ENCODE measurements at regions not wholly inside any gene's neighbourhood (a gene's known extent, or its start where the extent isn't known, plus 50 kb on each side); places are given as distances from the start of the nearest gene placed in this dataset.

DNA sequence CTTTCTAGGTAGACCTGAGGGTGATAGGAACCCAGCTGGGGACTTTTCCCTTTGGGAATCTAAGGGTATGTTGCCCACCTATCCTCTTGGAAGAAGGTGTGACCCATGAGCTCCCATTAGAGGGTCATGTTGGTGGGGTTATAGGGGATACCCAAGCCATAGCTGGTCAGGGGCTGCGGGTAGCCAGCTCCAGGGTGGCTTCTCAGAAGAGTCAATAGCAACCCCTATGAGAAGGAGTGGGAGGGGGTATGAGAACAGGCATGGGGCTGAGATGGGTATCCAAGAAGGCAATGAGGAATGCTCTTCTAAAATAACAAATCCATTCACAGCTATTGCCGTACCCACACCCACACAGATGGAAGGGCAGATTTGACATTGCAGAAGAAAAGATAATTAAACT, 217.8 kb downstream of the UACA start:
- H3K27ac Mint-ChIP-seq: no peak overlapping the region
- TF ChIP-seq, protein P1, sequence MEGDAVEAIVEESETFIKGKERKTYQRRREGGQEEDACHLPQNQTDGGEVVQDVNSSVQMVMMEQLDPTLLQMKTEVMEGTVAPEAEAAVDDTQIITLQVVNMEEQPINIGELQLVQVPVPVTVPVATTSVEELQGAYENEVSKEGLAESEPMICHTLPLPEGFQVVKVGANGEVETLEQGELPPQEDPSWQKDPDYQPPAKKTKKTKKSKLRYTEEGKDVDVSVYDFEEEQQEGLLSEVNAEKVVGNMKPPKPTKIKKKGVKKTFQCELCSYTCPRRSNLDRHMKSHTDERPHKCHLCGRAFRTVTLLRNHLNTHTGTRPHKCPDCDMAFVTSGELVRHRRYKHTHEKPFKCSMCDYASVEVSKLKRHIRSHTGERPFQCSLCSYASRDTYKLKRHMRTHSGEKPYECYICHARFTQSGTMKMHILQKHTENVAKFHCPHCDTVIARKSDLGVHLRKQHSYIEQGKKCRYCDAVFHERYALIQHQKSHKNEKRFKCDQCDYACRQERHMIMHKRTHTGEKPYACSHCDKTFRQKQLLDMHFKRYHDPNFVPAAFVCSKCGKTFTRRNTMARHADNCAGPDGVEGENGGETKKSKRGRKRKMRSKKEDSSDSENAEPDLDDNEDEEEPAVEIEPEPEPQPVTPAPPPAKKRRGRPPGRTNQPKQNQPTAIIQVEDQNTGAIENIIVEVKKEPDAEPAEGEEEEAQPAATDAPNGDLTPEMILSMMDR (IDR thresholded peaks at IDR 0.05; ENCODE audit: unreplicated experiment): no peak
- no peaks in the 10 kb centered on the region for H3K4me1 Mint-ChIP-seq (ENCODE audit: low read depth)
- peaks cover 28% of the 10 kb centered on the region for H3K27me3 Mint-ChIP-seq
- no peaks in the 10 kb centered on the region for H3K9me3 Mint-ChIP-seq (ENCODE audit: low read depth)
- no peak for DNase-seq (ENCODE audit: low spot score, unreplicated experiment)
- no peak overlapping the region for H3K4me3 Mint-ChIP-seq (ENCODE audit: low read depth)
- no peaks in the 10 kb centered on the region for H3K36me3 Mint-ChIP-seq (ENCODE audit: insufficient read depth)

DNA sequence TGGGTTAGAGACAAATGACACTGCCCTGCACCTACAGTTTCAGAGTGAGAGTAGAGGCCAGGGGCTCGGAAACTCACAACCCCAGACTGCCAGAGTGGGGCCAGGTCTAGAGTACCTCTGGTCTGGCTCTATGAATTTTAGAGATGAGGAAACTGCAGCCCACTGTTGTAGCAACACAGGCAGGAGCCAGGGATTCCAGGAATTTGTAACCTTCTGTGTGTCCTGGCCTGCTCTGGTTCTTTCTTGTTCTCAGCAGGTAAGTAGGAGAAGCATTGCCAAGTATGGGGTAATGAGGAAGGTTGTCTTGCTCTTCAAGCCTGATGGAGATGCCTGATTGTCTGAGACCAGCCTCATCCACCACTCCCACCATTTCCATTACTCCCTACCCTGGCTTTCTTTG, 221.8 kb downstream of the UACA start:
- TF ChIP-seq, protein P1 (IDR thresholded peaks at IDR 0.05; ENCODE audit: unreplicated experiment): no peak
- Mint-ChIP-seq H3K27me3 (peaks cover 38% of the 10 kb centered on the region), H3K4me1 (ENCODE audit: low read depth) (peaks cover 4% of the 10 kb centered on the region), H3K4me3 (ENCODE audit: low read depth) (no peak overlapping the region), H3K27ac (no peak overlapping the region), H3K9me3 (ENCODE audit: low read depth) (no peaks in the 10 kb centered on the region), H3K36me3 (ENCODE audit: insufficient read depth) (no peaks in the 10 kb centered on the region)
- no peak for DNase-seq (ENCODE audit: low spot score, unreplicated experiment)

DNA sequence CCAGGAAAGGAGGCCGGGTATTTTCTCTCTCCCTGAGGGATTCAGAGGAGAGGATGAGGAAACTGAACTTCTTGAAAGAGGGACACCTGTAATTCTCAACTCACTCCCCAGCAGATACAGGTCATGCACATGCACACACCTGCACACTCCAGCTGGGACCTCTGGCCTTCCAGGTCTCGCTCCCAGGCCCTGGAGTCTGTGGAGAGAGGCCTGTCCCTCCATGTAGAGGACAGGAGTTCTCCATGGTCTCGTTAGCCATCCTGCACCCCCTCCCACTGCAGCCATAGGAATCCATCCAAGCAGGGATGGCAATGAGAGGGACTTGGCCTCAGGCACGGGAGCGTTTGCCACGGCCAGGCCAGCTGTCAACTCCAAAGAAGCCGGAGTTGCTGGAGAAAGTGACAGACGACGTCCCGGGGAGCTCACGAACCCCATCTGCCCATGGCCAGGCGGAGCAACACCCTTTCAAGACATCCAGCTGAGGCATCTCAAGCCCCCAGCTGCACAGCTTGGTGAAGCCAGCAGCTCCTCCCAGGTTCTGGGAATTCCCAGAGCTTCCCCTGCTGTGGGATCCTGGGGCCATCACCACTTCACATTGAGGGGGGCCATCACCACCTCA, 223.3 kb downstream of the UACA start:
- no peak overlapping the region for H3K27ac Mint-ChIP-seq
- no peaks in the 10 kb centered on the region for H3K36me3 Mint-ChIP-seq (ENCODE audit: insufficient read depth)
- H3K27me3 Mint-ChIP-seq: peaks cover 53% of the 10 kb centered on the region
- H3K9me3 Mint-ChIP-seq (ENCODE audit: low read depth): no peaks in the 10 kb centered on the region
- TF ChIP-seq, protein P1 (IDR thresholded peaks at IDR 0.05; ENCODE audit: unreplicated experiment): no peak
- DNase-seq (ENCODE audit: low spot score, unreplicated experiment): no peak
- H3K4me1 Mint-ChIP-seq (ENCODE audit: low read depth): peaks cover 4% of the 10 kb centered on the region
- H3K4me3 Mint-ChIP-seq (ENCODE audit: low read depth): no peak overlapping the region

DNA sequence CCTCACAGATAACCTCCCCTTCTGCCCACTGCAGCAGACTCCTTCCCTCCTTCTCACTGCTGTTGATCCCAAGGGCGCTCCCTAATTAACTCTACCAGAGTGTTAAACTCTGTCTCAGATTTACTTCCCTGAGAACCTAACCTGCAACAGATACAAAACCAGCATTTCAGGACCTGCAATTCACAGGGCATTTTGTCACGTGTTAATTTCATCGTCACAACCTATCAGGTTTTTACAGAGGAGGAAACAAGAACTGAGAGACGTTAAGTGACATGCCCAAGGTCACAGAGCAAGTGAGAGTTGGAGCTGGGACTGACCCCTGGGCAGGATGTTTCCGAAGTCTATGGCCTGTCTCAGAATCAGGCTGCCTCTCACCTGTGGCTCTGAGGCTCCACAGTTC, 223.9 kb downstream of the UACA start:
- Mint-ChIP-seq H3K4me1 (ENCODE audit: low read depth) (peaks cover 4% of the 10 kb centered on the region), H3K36me3 (ENCODE audit: insufficient read depth) (no peaks in the 10 kb centered on the region), H3K9me3 (ENCODE audit: low read depth) (no peaks in the 10 kb centered on the region), H3K27ac (no peak overlapping the region), H3K27me3 (peaks cover 59% of the 10 kb centered on the region), H3K4me3 (ENCODE audit: low read depth) (no peak overlapping the region)
- TF ChIP-seq, protein P1 (IDR thresholded peaks at IDR 0.05; ENCODE audit: unreplicated experiment): no peak
- no peak for DNase-seq (ENCODE audit: low spot score, unreplicated experiment)

DNA sequence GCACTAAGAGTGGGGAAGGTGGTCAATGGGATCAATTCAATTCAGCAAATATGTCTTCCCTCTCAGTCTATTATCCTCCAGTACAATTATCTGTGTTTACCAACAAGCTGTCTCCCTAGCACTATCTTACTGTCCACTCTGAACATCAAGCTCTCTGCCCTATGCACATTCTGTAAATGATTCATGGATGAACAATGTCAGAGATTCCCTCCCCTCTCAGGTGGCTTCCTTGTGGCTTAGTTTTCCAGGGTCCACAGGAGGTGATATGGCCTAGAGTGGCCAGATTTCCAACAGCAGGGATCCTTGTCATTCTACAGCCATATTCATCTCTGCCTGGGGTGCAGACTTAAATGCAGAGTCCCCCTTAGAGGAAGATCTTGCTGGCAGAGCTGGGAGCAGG, 225.1 kb downstream of the UACA start:
- Mint-ChIP-seq H3K9me3 (ENCODE audit: low read depth) (no peaks in the 10 kb centered on the region), H3K27me3 (peaks cover 68% of the 10 kb centered on the region), H3K27ac (no peak overlapping the region), H3K36me3 (ENCODE audit: insufficient read depth) (no peaks in the 10 kb centered on the region), H3K4me3 (ENCODE audit: low read depth) (no peak overlapping the region), H3K4me1 (ENCODE audit: low read depth) (peaks cover 4% of the 10 kb centered on the region)
- no peak for DNase-seq (ENCODE audit: low spot score, unreplicated experiment)
- TF ChIP-seq, protein P1 (IDR thresholded peaks at IDR 0.05; ENCODE audit: unreplicated experiment): no peak

Data from progenitor cell of endocrine pancreas (in vitro differentiated cells).